HL-60 (cell line): ENCODE measurements at regions not wholly inside any gene's neighbourhood (a gene's known extent, or its start where the extent isn't known, plus 50 kb on each side); places are given as distances from the start of the nearest gene placed in this dataset.

Experiments
- CTCF ChIP-seq: IDR thresholded peaks from one replicate; pipeline ENCODE4 v1.5.1; 2011; ENCODE audit warnings: low read length, control low read depth, inconsistent platforms; ENCODE audit not compliant: insufficient read depth
- POLR2AphosphoS5 ChIP-seq: IDR thresholded peaks from 2 replicates; pipeline ENCODE4 v1.6.1; 2012; ENCODE audit warnings: low read depth

DNA sequence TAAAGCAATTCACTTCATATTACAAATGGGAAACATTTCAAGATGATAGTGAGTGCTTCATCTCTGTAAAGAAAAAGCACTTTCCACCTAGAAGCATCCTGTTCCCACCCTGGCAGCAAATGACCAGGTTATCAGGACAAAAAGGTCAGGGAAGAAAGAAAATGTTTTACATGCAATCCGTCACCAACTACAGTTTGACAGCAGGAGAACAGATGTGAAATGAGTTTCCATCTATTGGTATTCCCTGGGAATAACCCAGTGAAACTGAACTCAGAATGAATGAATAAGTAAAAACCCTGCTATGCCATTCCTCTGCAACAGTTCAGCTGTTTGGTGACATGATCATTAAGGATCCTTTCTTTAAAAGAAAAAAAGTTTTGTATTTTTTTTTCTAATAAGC is 67.6 kb downstream of the HTR1A start:
- no peak for TF ChIP-seq CTCF
- no peak for TF ChIP-seq POLR2AphosphoS5
